GM21529 (cell line): ENCODE measurements at regions not wholly inside any gene's neighbourhood (a gene's known extent, or its start where the extent isn't known, plus 50 kb on each side); places are given as distances from the start of the nearest gene placed in this dataset.
"Not testable (repeated sequence)": the region's sequence is repeated elsewhere in the genome, so short reads cannot be mapped to it uniquely, and the experiment has no call there.

Experiments
- ATAC-seq: cut with Tn5 transposase; IDR thresholded peaks from one replicate; pipeline ENCODE4 v1.9.1; 2021; ENCODE audit not compliant: unreplicated experiment

GRCh38 chr11:64428693-64429092 is 69.7 kb downstream of the RPS6KA4 start:
- ATAC-seq: no peak

- no peak for ATAC-seq
These were observed 71.0 kb downstream of the RPS6KA4 start for GRCh38 chr11:64429970-64430369.

GRCh38 chr11:64430645-64431044 is 71.7 kb downstream of the RPS6KA4 start:
- ATAC-seq: no peak

- no peak for ATAC-seq
These were observed 77.0 kb downstream of the RPS6KA4 start for GRCh38 chr11:64436000-64436399.

- ATAC-seq: no peak
These were observed 78.5 kb downstream of the RPS6KA4 start for GRCh38 chr11:64437426-64437825.

GRCh38 chr11:64438986-64439771 is 80.2 kb downstream of the RPS6KA4 start:
- no peak for ATAC-seq

GRCh38 chr11:64439772-64440491 is 81.0 kb downstream of the RPS6KA4 start:
- ATAC-seq: not testable (repeated sequence)

- no peak for ATAC-seq
These were observed 82.2 kb downstream of the RPS6KA4 start for GRCh38 chr11:64441127-64441526.

- ATAC-seq: no peak
These were observed 84.0 kb downstream of the RPS6KA4 start for GRCh38 chr11:64443001-64443400.

GRCh38 chr11:64444838-64445441 is 86.0 kb downstream of the RPS6KA4 start:
- ATAC-seq: no peak

GRCh38 chr11:64445651-64446050 is 86.7 kb downstream of the RPS6KA4 start:
- no peak for ATAC-seq

- no peak for ATAC-seq
These were observed 89.1 kb downstream of the RPS6KA4 start for GRCh38 chr11:64447831-64448598.

GRCh38 chr11:64448599-64449380 is 89.8 kb downstream of the RPS6KA4 start:
- ATAC-seq: peak; percentile 56

- ATAC-seq: peak; percentile 64
These were observed 90.6 kb downstream of the RPS6KA4 start for GRCh38 chr11:64449381-64450167.

GRCh38 chr11:64450168-64450560 is 91.2 kb downstream of the RPS6KA4 start:
- no peak for ATAC-seq

GRCh38 chr11:64451856-64452255 is 92.9 kb downstream of the RPS6KA4 start:
- no peak for ATAC-seq

- no peak for ATAC-seq
These were observed 94.5 kb downstream of the RPS6KA4 start for GRCh38 chr11:64453466-64453865.

- no peak for ATAC-seq
These were observed 96.7 kb downstream of the RPS6KA4 start for GRCh38 chr11:64455456-64456261.
